Nephron (organoid): ENCODE measurements at regions not wholly inside any gene's neighbourhood (a gene's known extent, or its start where the extent isn't known, plus 50 kb on each side); places are given as distances from the start of the nearest gene placed in this dataset.

ENCODE experiments used
- H3K27ac Mint-ChIP-seq, 3 experiments: 2 replicates each; pipeline ENCODE4 v1.8.0; 2020; ENCODE audit warnings: mixed read lengths in 3 of 3, mild to moderate bottlenecking in 2 of 3, moderate library complexity in 1 of 3
- H3K27me3 Mint-ChIP-seq: 2 replicates; pipeline ENCODE4 v1.8.0; 2021; ENCODE audit warnings: low read depth, mild to moderate bottlenecking, moderate library complexity, mixed read lengths
- H3K36me3 Mint-ChIP-seq: 2 replicates; pipeline ENCODE4 v1.8.0; 2020; ENCODE audit warnings: low read depth, mixed read lengths
- H3K4me1 Mint-ChIP-seq: 2 replicates; pipeline ENCODE4 v1.8.0; 2020; ENCODE audit warnings: mixed read lengths
- H3K4me3 Mint-ChIP-seq, 3 experiments: 2 replicates each; pipeline ENCODE4 v1.8.0; 2020; ENCODE audit warnings: mild to moderate bottlenecking in 3 of 3, mixed read lengths in 3 of 3, moderate library complexity in 2 of 3
- H3K9me3 Mint-ChIP-seq: 2 replicates; pipeline ENCODE4 v1.8.0; 2020; ENCODE audit warnings: mixed read lengths
- TF ChIP-seq, protein P1 (sequence below), 3 experiments: fragments of 200-600 bp; sonication (generic); IDR thresholded peaks; one replicate each; pipeline ENCODE4 v1.5.0; 2021; ENCODE audit warnings: antibody characterized with exemption in 3 of 3; ENCODE audit not compliant: unreplicated experiment in 3 of 3

DNA sequence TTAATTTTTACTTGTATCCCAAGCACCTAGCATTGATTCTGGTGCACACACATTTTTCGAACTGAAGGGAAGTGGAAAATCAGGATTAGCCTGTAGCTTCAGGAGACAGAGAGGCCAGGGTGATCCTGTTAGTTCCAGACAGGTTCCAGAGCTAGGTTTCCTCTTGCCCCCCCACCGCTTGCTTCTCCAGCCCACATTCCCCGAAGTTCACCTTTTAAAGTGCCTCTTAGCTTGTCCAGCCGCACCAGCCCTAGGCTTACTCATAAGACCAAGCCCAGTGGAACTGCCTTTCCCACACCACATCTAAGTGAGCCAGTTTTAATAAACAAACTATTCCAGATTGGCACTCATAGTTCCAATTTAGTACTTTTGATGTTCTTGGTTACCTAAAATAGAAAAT is 898.6 kb upstream of the KLHL29 start:
- Mint-ChIP-seq H3K27me3 (no peaks in the 10 kb centered on the region), H3K9me3 (peaks cover 6% of the 10 kb centered on the region), H3K27ac (no peak overlapping the region), H3K4me3 (no peak overlapping the region), H3K4me1 (peaks cover 7% of the 10 kb centered on the region), H3K36me3 (no peaks in the 10 kb centered on the region)
- TF ChIP-seq, protein P1, sequence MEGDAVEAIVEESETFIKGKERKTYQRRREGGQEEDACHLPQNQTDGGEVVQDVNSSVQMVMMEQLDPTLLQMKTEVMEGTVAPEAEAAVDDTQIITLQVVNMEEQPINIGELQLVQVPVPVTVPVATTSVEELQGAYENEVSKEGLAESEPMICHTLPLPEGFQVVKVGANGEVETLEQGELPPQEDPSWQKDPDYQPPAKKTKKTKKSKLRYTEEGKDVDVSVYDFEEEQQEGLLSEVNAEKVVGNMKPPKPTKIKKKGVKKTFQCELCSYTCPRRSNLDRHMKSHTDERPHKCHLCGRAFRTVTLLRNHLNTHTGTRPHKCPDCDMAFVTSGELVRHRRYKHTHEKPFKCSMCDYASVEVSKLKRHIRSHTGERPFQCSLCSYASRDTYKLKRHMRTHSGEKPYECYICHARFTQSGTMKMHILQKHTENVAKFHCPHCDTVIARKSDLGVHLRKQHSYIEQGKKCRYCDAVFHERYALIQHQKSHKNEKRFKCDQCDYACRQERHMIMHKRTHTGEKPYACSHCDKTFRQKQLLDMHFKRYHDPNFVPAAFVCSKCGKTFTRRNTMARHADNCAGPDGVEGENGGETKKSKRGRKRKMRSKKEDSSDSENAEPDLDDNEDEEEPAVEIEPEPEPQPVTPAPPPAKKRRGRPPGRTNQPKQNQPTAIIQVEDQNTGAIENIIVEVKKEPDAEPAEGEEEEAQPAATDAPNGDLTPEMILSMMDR (IDR thresholded peaks at IDR 0.05; ENCODE audit: unreplicated experiment in 3 of 3) = no peak

DNA sequence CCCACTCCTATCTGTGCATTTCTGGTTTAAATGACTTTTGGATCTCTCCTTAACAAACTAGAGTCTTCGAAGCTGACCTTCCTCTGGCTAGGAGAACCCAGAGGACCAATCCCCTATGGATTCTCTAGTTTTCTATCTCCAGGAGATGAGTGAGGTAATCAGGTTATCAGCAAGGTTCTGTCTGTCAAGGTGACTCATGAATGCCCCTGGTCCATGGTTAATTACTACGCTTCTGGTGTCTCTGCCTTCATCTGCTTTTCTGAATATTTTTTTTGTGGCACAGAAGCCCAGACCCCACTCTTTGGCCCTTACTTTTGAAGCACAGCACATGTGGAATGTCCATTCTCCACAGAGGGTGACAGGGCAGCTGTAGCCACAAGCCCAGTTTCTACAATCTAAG is 897.9 kb upstream of the KLHL29 start:
- peaks cover 6% of the 10 kb centered on the region for H3K9me3 Mint-ChIP-seq
- H3K36me3 Mint-ChIP-seq = no peaks in the 10 kb centered on the region
- H3K27ac Mint-ChIP-seq = no peak overlapping the region
- TF ChIP-seq, protein P1 (IDR thresholded peaks at IDR 0.05; ENCODE audit: unreplicated experiment in 3 of 3) = no peak
- no peak overlapping the region for H3K4me3 Mint-ChIP-seq
- peaks cover 2% of the 10 kb centered on the region for H3K4me1 Mint-ChIP-seq
- H3K27me3 Mint-ChIP-seq = no peaks in the 10 kb centered on the region

DNA sequence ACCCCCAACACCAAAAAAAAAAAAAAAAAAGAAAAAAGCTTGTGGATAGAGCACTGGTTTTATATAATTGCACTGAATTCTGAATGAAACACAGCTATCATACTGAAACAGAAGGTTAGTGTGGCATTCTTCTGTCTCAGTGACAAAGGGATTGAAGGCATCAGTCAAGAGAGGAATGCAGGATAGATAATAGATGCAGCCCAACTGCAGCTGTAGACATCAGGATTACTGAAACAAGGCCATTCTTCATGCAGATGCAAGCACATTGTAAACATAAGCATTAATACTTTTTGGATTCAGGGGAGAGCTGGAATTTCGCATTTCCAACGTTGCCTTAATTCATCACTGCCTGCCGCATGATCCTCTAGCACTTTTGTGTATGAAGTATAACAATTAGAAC is 897.4 kb upstream of the KLHL29 start:
- H3K9me3 Mint-ChIP-seq = peaks cover 6% of the 10 kb centered on the region
- H3K4me1 Mint-ChIP-seq = no peaks in the 10 kb centered on the region
- no peak overlapping the region for H3K4me3 Mint-ChIP-seq
- TF ChIP-seq, protein P1 (IDR thresholded peaks at IDR 0.05; ENCODE audit: unreplicated experiment in 3 of 3) = no peak
- no peak overlapping the region for H3K27ac Mint-ChIP-seq
- no peaks in the 10 kb centered on the region for H3K36me3 Mint-ChIP-seq
- no peaks in the 10 kb centered on the region for H3K27me3 Mint-ChIP-seq

DNA sequence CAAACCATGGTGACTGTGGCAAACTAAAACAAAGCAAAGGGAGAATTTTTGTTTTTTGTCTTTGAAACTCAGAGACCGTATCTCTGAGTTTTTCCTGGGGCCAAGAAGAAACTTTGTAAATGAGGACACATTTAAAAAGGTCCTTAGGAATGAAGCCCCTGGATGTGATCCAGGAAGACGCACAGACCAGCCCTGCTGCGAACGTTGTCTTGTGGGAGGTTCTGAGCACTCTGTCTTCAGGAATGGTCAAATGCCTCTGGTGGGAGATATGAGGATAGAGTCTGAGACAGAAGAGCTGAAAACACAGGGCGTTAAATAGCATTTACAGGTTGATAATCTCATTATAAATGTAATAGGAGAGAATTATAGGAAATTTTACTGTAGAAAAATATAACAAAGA is 893.5 kb upstream of the KLHL29 start:
- no peaks in the 10 kb centered on the region for H3K36me3 Mint-ChIP-seq
- TF ChIP-seq, protein P1 (IDR thresholded peaks at IDR 0.05; ENCODE audit: unreplicated experiment in 3 of 3) = no peak
- no peak overlapping the region for H3K27ac Mint-ChIP-seq
- no peaks in the 10 kb centered on the region for H3K4me1 Mint-ChIP-seq
- peaks cover 6% of the 10 kb centered on the region for H3K9me3 Mint-ChIP-seq
- no peaks in the 10 kb centered on the region for H3K27me3 Mint-ChIP-seq
- H3K4me3 Mint-ChIP-seq = no peak overlapping the region

DNA sequence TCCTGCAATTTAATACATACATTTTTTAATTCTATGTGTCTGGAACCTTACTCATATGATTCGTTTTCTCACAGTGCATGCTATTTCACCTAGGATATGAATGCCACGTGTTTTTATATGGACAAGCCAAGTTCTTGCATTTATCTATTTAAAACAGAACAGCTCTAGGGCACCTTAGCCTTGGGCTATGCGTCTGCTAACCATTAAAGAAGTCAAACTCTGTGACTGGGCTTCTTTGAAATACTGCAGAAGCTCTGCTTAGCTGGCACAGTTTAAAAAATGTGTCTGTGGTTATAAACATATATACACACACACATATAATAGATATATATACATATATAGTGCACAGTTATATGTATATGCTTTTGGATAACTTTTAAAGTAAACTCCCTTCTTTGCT is 890.8 kb upstream of the KLHL29 start:
- no peaks in the 10 kb centered on the region for H3K36me3 Mint-ChIP-seq
- H3K4me1 Mint-ChIP-seq = peaks cover 4% of the 10 kb centered on the region
- TF ChIP-seq, protein P1 (IDR thresholded peaks at IDR 0.05; ENCODE audit: unreplicated experiment in 3 of 3) = no peak
- H3K27me3 Mint-ChIP-seq = no peaks in the 10 kb centered on the region
- peaks cover 2% of the 10 kb centered on the region for H3K9me3 Mint-ChIP-seq
- H3K27ac Mint-ChIP-seq = no peak overlapping the region
- H3K4me3 Mint-ChIP-seq = no peak overlapping the region

DNA sequence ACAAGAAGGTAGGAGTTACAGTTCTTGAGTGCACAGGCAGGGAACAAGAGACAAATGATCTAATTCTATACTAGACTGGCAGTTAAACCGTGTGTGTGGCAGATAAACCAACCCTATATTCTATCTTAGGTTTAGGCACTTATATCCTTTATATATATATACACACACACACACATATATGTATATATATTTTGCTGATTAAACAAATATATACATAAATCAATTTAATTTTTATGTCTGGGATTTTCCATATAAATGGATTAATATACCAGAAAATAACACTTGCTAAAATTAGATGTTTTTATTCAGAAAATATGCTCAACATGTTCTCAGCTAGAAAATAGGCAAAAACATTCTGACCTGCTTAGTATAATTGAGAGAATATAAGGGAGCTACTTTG is 887.9 kb upstream of the KLHL29 start:
- H3K27me3 Mint-ChIP-seq = peaks cover 5% of the 10 kb centered on the region
- no peak overlapping the region for H3K27ac Mint-ChIP-seq
- no peaks in the 10 kb centered on the region for H3K36me3 Mint-ChIP-seq
- H3K9me3 Mint-ChIP-seq = no peaks in the 10 kb centered on the region
- peaks cover 18% of the 10 kb centered on the region for H3K4me1 Mint-ChIP-seq
- no peak overlapping the region for H3K4me3 Mint-ChIP-seq
- TF ChIP-seq, protein P1 (IDR thresholded peaks at IDR 0.05; ENCODE audit: unreplicated experiment in 3 of 3) = no peak
